Smooth muscle cell of the brain vasculature (primary cell): ENCODE measurements at regions not wholly inside any gene's neighbourhood (a gene's known extent, or its start where the extent isn't known, plus 50 kb on each side); places are given as distances from the start of the nearest gene placed in this dataset.

Experiments
- DNase-seq: peaks from one replicate; pipeline ENCODE4 v3.0.0-alpha.2; 2012; ENCODE audit warnings: low read depth, low spot score

DNA sequence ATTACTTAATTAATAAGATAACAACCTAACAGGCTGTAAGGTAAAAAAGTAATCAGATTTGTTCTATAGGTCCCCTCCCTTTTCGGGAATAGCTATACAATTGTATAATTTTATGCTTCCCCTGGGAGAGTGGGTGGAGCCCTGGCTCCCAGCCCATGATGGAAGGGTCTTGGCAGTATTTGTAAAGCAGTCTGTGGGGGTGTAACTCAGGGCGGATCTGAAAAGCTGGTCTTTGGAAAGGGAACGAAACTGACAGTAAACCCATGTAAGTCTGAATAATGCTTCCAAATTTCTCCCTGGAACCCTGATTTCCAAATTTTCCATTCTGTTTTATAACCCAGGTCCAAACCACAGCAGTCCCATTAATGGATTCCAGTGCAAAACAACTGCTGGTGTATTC lies 110.4 kb downstream of the DAD1 start:
- DNase-seq: no peak

DNA sequence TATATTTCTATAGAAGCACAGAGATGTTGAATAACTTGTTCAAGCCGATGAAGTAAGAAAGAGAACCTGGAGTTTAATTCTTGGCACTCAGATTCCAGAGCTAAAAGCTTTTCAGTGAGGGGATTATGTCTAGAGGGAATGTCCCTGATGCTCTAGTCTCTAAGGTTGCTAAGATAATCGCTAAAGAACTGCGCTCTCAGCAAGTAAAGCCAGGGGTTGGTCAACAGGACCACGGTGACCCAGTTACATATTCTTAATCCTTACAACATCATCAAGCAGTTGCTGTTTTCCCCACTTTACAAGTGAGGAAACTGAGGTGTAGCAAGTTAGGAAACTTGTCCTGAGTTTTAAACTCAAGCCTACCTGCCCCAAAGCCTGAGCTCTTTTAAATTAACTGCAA lies 110.8 kb downstream of the DAD1 start:
- DNase-seq: no peak

DNA sequence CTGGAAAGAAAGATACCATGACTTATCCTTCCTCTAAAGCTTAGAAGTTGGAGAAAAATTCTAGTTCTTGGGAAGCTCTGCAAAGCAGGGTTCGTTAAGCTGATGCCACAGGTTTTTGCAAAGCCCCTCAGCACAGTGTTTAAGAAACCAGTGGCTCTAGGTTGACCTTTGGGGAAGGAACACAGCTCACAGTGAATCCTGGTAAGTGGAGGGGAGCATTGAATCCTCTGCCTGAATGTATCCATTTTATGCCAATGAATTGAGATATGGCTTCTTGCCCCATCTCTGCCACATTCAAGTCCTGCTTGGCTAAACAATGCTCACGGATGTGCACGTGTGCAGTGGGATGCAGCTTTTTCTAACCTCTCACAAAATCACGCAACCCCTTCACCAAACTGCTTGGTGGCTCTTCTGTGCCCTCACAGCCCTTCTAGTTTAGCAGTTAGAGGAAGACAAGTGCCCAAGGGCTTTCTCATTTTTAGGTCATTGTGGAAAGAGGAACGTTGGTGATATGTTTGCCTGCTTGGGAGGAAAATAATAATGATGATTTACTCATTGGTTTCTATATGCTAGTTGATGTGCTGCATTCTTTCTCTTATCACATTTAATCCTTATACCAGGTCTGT lies 111.3 kb downstream of the DAD1 start:
- no peak for DNase-seq

DNA sequence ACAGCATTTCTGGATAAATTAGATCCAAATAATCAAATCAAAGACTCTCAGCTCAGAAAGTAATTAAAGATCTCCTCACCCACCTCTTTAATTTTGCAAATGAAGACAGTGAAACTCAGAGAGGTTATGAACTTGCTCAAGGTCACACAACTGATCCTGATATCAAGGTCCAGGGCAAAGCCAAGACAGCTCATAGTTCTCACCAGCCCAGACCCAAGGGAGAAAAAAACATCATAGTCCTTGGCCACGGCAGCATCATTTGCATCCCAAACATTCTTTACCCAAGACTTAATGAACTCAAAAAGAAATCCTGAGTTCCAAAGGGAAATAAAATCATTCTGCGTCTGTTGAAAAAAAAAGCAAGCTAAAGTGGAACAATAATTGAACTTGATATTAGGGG lies 112.1 kb downstream of the DAD1 start:
- DNase-seq: no peak

DNA sequence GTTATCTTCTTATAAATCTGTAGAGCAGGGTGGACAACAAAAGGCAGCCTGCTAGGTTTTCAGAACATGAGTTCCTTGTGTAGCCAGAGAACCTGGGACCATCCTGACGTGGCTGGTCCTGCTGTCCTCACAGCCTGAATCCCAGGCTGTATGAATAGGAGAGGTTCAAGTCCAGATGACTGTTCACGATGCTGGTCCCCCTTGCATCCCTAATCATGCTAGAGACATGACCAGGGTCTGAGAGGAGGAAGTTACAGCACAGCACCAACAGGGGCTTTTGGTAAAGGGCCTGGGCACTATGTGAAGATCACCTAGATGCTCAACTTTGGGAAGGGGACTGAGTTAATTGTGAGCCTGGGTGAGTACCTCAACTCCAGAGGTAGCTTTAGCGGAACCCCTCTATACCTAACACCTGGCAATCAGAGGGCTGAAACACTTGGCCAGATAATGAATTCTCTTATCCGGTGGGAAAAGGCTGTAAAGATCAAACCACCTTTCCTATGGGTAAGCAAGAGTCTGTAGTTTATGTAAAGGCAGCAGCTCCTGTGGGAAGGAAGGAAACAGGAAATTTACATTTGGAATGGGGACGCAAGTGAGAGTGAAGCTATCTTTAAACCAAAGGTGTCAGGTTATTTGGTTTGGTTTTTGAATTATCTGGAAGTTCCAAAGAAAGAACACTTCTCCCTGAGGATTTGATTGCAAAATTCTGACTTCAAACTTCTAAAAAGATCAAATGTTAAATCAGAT lies 112.8 kb downstream of the DAD1 start:
- no peak for DNase-seq

DNA sequence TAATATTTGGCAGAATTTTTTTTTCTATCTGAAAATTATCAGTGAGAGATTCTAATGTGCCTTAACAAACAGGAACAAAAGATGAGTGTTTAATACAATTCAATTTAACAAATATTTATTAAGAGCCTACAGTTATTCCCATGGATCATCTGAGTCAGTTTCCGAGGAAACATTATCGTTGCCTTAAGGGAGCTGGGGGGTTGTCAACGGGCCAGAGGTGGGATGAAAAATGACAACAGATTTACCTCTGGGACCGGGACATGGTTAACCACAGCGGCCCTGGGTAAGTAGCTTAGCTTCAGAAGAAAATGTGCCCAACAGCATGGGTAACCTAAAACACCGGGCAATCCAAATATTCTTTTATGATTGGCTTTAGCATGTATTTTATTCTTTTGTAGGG lies 113.6 kb downstream of the DAD1 start:
- DNase-seq: no peak

DNA sequence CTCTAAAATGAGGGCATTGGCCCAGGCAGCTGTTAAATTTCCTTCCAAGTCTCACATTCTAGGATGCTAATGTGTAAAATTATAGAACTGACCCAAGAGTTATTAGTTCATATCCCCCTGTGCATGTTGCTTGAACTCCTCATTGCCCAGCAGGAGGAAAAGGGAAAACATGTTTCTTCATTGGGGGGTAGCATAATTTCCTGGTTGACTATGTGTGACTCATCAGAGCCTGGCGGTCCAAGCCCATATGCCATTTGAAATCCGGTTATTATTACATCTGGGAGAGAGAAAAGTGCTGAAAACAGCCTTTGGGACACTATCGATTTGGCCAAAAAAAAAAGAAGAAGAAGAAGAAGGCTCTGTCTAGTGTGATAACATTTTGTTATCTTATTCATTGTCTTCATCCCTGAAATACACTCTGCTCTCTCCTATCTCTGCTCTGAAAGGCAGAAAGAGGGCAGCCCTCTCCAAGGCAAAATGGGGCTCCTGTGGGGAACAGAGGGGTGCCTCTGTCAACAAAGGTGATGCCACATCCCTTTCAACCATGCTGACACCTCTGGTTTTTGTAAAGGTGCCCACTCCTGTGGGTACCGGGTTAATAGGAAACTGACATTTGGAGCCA lies 114.2 kb downstream of the DAD1 start:
- no peak for DNase-seq

DNA sequence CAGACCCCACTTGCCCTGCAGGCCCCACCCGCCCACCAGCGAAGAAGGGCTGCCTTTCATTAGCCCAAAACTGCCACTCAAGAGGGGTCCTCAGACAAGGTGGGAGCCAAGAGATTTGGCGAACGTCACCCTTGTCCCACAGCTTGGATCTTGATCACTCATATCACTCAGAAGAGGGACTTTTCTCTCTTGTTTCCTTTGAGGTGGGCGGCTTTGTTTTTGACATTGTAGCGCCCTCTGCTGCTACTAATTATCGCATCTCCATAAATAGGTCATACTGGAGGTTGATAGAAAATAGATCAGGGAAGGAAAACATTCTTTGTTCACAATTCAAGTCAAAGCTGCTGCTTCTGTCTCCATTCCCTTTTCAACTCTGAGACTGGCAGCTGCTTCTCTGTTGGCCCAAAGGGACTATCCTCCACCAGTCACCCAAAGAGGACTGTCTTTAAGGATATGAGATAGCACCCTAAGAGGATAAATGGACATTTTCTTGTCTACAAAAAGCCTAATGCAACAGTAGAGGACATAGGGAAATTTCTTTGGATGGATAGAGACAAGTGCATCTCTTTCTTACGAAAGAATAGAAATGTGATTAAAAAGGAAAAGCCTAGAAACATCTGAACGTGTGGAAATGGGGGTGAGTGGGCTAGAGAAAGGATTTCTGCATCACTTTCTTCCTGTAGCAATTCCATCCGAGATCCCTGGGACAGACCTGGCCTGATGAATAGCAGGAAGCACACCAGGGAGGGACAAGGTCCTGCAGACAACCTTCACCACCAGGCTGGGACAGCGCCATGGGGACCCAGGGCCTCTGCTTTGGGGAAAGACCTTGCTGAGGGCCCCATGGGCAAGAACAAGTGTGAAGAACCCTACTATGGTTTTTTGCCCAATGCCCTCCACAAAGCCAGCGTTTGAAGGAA lies 115.8 kb downstream of the DAD1 start:
- DNase-seq: no peak

DNA sequence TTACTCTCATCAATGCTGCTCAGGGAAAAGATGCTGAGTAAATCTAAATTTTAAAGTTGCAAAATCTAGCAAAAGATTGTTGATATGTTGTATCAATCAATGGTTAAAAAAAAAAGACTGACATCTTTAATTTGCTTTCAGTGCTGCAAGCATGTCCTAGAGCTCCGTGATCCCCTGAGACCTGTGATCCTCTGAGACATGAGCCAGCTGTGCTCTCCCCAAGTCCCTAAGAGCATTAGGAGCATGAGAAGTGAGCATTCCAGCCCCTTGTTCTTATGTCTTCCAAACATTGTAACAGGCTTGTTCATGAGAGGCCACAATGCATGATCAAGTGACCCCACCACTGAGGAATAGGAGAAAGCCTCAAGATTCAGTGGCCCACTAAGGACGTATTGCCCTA lies 116.6 kb downstream of the DAD1 start:
- DNase-seq: no peak

- no peak for DNase-seq
Measured at GRCh38 chr14:22471545-22472121, 117.4 kb downstream of the DAD1 start.

- no peak for DNase-seq
Measured at GRCh38 chr14:22469538-22470303, 119.3 kb downstream of the DAD1 start.

DNA sequence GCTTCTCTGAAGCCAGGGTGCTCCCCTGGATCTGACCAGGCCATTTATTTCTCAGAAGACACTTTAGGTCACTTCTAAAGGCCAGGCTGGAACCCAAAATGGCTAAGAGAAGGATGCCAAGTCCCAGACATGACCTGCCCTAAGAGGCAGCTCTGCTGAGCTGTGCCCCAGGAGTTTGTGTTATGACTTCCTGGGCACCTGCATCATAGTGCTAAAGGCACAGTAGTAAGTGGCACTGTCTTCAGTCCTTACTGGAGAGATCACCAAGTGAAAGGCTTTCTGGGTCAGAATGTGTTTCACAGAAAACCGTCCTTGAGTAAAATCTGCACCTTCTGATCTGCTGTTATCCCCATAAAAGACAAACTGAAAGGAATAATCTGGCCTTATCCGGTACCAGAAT lies 120.2 kb downstream of the DAD1 start:
- DNase-seq: no peak

DNA sequence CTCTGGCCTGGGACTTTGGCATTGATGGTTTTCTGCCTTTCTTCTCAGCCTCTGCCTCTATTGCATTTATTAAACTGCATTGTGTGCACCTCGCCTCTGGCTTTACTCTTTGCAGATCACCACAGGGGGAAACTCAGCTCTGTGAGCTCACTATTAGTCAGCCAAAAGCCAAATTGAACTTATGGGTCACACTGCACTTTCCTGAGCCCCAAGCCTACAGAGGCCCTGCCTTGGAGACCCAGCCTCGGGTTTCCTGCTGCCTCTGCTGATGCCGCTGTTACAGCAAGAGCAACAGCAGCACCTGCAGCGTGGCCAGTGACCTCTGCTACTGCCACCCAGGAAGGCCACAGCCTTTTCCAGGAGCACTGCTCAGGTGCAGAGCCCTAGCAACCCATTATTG lies 122.5 kb downstream of the DAD1 start:
- DNase-seq: no peak

GRCh38 chr14:22465201-22465840 lies 123.7 kb downstream of the DAD1 start:
- no peak for DNase-seq

DNA sequence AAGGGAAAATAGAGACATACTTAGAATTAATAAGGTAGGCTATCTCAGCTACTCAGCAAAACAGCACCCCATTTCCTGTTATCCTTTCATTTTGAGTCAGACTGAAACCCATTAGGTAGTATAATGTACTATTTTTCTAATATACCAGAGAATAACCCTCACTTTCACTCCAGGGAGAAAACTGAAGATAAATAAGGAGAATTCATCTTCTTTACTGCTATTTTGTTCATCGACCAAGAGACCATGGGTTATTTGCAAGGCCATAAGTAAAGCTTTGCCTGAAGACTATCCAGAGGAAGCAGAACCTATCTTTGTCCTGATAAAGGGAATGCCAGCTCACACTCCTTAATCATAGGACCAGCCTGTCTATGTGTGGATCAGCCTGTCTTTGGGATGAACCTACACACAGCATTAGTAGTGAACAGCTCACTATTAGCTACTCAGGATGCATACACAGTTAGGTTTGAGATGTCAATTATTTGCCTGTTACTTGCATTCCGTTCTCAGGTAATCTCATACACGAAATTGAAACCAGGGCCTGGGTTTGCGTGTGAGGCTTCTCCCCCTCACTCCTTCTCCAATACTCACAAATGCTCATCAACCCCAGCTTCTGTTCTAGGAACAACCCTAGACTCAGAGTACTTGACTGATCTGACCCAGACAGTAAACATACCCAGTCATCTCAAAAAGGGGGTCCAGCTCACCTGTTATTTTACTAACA lies 124.4 kb downstream of the DAD1 start:
- DNase-seq: no peak

DNA sequence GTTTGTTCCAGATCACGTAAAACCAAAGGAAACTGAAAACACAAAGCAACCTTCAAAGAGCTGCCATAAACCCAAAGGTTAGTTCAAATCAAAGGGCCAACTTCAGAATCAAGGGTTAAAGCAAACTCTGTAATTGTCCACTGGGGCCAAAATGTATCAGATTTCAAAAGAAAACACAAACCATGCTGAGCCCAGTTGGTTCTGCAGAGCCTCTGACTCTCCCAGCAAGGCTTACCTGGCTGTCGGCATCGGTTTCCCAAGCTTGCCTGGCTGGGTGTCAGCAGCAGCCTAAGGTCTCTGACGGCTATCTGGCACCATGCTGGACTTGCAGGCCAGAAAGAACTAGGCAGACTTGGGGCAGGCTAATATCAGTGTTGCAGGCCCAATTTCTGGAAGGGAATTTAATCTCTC lies 125.3 kb downstream of the DAD1 start:
- no peak for DNase-seq

DNA sequence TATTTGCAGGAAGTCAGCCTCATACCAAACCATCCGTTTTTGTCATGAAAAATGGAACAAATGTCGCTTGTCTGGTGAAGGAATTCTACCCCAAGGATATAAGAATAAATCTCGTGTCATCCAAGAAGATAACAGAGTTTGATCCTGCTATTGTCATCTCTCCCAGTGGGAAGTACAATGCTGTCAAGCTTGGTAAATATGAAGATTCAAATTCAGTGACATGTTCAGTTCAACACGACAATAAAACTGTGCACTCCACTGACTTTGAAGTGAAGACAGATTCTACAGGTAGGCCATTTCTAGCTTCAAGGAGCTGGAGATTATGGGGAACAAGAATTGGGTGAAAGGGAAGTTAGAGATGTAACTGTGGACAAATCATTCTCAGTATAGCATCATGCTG lies 126.1 kb downstream of the DAD1 start:
- no peak for DNase-seq

DNA sequence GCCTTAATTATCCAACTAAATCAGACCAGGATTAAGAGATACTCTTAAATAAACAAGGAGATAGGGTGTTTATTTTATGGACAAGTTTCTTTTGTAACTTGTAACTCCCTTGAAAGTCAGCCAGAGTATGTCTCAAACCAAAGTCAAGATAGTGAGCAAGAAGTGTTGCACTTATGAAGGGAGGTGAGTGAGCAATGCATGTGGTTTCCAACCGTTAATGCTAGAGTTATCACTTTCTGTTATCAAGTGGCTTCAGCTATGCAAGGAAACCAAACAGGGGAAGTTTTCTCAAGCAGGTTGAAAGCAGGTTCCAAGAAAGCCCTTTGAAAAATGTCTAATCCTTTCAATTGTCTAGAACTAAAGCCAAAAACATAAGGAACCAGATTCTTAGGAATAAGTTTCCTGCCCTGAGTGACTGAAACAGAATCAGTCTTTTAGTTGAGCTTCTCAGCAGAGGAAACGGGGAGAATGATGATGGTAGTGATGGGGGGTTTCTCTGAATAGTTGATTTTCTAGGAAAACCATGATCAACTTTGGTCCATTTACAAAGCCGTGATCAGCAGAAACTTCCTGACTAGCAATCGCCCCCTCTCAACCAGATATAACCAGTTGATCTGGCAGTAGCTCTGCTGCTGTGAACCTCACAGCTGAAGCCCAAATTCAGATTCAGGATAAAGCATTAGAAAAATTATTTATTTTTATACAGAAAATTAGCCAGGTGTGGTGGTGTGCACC lies 128.4 kb downstream of the DAD1 start:
- DNase-seq: no peak

DNA sequence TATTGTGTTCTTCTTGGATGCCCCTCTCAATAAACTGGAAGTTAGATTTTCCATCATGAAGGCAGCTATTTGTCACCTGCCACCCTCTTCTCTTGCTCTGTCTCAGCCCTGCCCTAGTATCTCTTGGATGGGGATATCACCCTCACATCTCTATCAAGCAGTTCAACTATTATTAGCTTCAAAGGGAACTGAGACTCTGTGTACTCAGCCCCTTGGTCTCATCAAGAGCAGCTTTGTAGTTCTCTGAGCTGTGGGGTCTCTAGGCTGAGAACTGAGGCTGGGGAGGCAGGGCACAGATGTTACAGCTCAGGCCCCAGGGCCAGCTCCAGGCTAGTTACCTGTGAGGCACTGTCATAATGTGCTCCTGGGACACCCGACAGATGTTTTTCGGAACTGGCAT lies 130.3 kb downstream of the DAD1 start:
- DNase-seq: no peak
